GM23338 (cell line): ENCODE measurements at regions not wholly inside any gene's neighbourhood (a gene's known extent, or its start where the extent isn't known, plus 50 kb on each side); places are given as distances from the start of the nearest gene placed in this dataset.

Source experiments
- ATAC-seq: fragments of 200-7000 bp; cut with Tn5 transposase; 3 replicates; pipeline ENCODE4 v1.9.1; 2020
- DNase-seq: peaks from one replicate; pipeline ENCODE4 v3.0.0-alpha.2; 2015; ENCODE audit warnings: low spot score
- H2AFZ ChIP-seq: fragments of 200-600 bp; sonication (generic); 2 replicates; pipeline ENCODE4 v1.8.0; 2016; ENCODE audit warnings: antibody characterized with exemption, mild to moderate bottlenecking, moderate library complexity
- H3F3A ChIP-seq: fragments of 200-600 bp; sonication (generic); replicated peaks from 2 replicates; pipeline ENCODE4 v1.8.0; 2017; ENCODE audit warnings: antibody characterized with exemption, mixed run types, low read depth
- H3K27ac ChIP-seq: fragments of 200-600 bp; sonication (generic); 2 replicates; pipeline ENCODE4 v1.6.1; 2016; ENCODE audit warnings: low read depth
- H3K27me3 ChIP-seq: fragments of 200-600 bp; sonication (generic); 2 replicates; pipeline ENCODE4 v1.8.0; 2016; ENCODE audit warnings: mild to moderate bottlenecking, mixed run types, moderate library complexity; ENCODE audit not compliant: insufficient read depth
- H3K36me3 ChIP-seq: fragments of 200-600 bp; sonication (generic); 2 replicates; pipeline ENCODE4 v1.8.0; 2016; ENCODE audit warnings: mild to moderate bottlenecking; ENCODE audit not compliant: insufficient read depth
- H3K4me1 ChIP-seq: fragments of 200-600 bp; sonication (generic); 2 replicates; pipeline ENCODE4 v1.8.0; 2016; ENCODE audit warnings: mild to moderate bottlenecking, moderate library complexity; ENCODE audit not compliant: insufficient read depth
- H3K4me2 ChIP-seq: fragments of 200-600 bp; sonication (generic); 2 replicates; pipeline ENCODE4 v1.7.1; 2017; ENCODE audit warnings: mixed run types
- H3K4me3 ChIP-seq: fragments of 200-600 bp; sonication (generic); 2 replicates; pipeline ENCODE4 v1.6.1; 2016; ENCODE audit warnings: mixed run types
- H3K79me2 ChIP-seq: fragments of 200-600 bp; sonication (generic); replicated peaks from 2 replicates; pipeline ENCODE4 v1.8.0; 2017; ENCODE audit warnings: mild to moderate bottlenecking; ENCODE audit not compliant: insufficient read depth
- H3K9me2 ChIP-seq: fragments of 200-600 bp; sonication (generic); 2 replicates; pipeline ENCODE4 v1.8.0; 2017; ENCODE audit not compliant: insufficient read depth
- H4K20me1 ChIP-seq: fragments of 200-600 bp; sonication (generic); replicated peaks from 2 replicates; pipeline ENCODE4 v1.8.0; 2017; ENCODE audit warnings: mild to moderate bottlenecking; ENCODE audit not compliant: insufficient read depth
- H3K27ac Mint-ChIP-seq: 2 replicates; pipeline ENCODE4 v1.8.0; 2020; ENCODE audit warnings: inconsistent platforms, mild to moderate bottlenecking, moderate library complexity, mixed read lengths
- H3K27me3 Mint-ChIP-seq: 3 replicates; pipeline ENCODE4 v1.8.0; 2022; ENCODE audit warnings: low read depth, mild to moderate bottlenecking, moderate library complexity, mixed read lengths, inconsistent platforms; ENCODE audit not compliant: insufficient read depth, poor library complexity
- H3K36me3 Mint-ChIP-seq: 3 replicates; pipeline ENCODE4 v1.8.0; 2021; ENCODE audit warnings: low read depth, mild to moderate bottlenecking, inconsistent platforms, moderate library complexity, mixed read lengths
- H3K4me1 Mint-ChIP-seq: 3 replicates; pipeline ENCODE4 v1.8.0; 2020; ENCODE audit warnings: mild to moderate bottlenecking, inconsistent platforms, mixed read lengths
- H3K4me3 Mint-ChIP-seq: 3 replicates; pipeline ENCODE4 v1.8.0; 2021; ENCODE audit warnings: moderate library complexity, mild to moderate bottlenecking, inconsistent platforms, mixed read lengths
- H3K9me3 Mint-ChIP-seq: 3 replicates; pipeline ENCODE4 v1.8.0; 2020; ENCODE audit warnings: moderate library complexity, mild to moderate bottlenecking, inconsistent platforms, mixed read lengths
- CREB1 ChIP-seq: fragments of 250-450 bp; sonication (Bioruptor Pico); IDR thresholded peaks from 2 replicates; pipeline ENCODE4 v1.5.0; 2020; ENCODE audit warnings: low read depth, mild to moderate bottlenecking, moderate library complexity
- EZH2 ChIP-seq: fragments of 200-600 bp; sonication (generic); IDR thresholded peaks from one replicate; pipeline ENCODE4 v1.8.0; 2017; ENCODE audit warnings: antibody characterized with exemption, mild to moderate bottlenecking, low read depth; ENCODE audit not compliant: unreplicated experiment
- EZH2phosphoT487 ChIP-seq: fragments of 200-600 bp; sonication (generic); IDR thresholded peaks from one replicate; pipeline ENCODE4 v1.8.1; 2018; ENCODE audit warnings: antibody characterized with exemption; ENCODE audit not compliant: unreplicated experiment
- JUNB ChIP-seq: IDR thresholded peaks from one replicate; pipeline ENCODE4 v1.6.1; 2016; ENCODE audit warnings: antibody characterized with exemption; ENCODE audit not compliant: unreplicated experiment
- POLR2AphosphoS5 ChIP-seq: IDR thresholded peaks from 2 replicates; pipeline ENCODE4 v1.6.1; 2016; ENCODE audit warnings: antibody characterized with exemption, low read depth
- STAT1 ChIP-seq: IDR thresholded peaks from one replicate; pipeline ENCODE4 v1.6.1; 2016; ENCODE audit warnings: antibody characterized with exemption; ENCODE audit not compliant: unreplicated experiment
- TF ChIP-seq, protein P1 (sequence below): IDR thresholded peaks from one replicate; pipeline ENCODE4 v1.6.1; 2018; ENCODE audit warnings: antibody characterized with exemption; ENCODE audit not compliant: unreplicated experiment

DNA sequence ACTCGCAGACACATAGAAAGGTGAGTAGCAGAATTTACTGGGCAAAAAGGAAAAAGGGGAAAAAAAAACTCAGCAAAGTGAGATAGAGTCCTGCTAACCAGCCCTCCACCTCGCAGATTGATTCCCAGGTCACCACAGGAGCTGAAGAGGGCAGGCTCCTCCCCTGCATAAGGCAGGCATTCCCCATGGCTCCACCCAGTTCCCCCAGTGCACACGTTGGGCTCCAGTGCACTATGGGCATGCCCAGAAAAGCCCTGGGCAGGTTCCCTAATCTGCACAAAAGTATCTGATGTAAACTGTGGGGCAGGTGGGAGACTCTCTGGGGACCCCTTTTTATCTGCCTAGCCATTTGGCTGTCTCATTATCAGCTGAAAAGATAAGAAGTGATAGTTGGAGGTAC is 461.2 kb upstream of the TMEFF2 start:
- H3K4me1 ChIP-seq, result peaks cover 6% of the 10 kb centered on the region; the same call in 1 of the 2 replicates
- DNase-seq, result no peak
- Mint-ChIP-seq H3K4me3 (no peak overlapping the region), H3K27me3 (no peaks in the 10 kb centered on the region), H3K27ac (no peak overlapping the region), H3K4me1 (peaks cover 18% of the 10 kb centered on the region; the same call in 2 of the 3 replicates), H3K9me3 (peaks cover 7% of the 10 kb centered on the region), H3K36me3 (peaks cover 7% of the 10 kb centered on the region; the same call in 2 of the 3 replicates)
- TF ChIP-seq, protein P1, sequence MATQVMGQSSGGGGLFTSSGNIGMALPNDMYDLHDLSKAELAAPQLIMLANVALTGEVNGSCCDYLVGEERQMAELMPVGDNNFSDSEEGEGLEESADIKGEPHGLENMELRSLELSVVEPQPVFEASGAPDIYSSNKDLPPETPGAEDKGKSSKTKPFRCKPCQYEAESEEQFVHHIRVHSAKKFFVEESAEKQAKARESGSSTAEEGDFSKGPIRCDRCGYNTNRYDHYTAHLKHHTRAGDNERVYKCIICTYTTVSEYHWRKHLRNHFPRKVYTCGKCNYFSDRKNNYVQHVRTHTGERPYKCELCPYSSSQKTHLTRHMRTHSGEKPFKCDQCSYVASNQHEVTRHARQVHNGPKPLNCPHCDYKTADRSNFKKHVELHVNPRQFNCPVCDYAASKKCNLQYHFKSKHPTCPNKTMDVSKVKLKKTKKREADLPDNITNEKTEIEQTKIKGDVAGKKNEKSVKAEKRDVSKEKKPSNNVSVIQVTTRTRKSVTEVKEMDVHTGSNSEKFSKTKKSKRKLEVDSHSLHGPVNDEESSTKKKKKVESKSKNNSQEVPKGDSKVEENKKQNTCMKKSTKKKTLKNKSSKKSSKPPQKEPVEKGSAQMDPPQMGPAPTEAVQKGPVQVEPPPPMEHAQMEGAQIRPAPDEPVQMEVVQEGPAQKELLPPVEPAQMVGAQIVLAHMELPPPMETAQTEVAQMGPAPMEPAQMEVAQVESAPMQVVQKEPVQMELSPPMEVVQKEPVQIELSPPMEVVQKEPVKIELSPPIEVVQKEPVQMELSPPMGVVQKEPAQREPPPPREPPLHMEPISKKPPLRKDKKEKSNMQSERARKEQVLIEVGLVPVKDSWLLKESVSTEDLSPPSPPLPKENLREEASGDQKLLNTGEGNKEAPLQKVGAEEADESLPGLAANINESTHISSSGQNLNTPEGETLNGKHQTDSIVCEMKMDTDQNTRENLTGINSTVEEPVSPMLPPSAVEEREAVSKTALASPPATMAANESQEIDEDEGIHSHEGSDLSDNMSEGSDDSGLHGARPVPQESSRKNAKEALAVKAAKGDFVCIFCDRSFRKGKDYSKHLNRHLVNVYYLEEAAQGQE, result no peak
- H3K27me3 ChIP-seq, result no peaks in the 10 kb centered on the region
- H3K79me2 ChIP-seq, result no peaks in the 10 kb centered on the region
- no peak overlapping the region for H3K27ac ChIP-seq
- H2AFZ ChIP-seq, result 0 out of 2 replicates have a peak overlapping the region, but pooled peaks have one; percentile 16
- no peak overlapping the region for H3K4me3 ChIP-seq
- no peaks in the 10 kb centered on the region for H3K36me3 ChIP-seq
- no peak for ATAC-seq
- no peak overlapping the region for H3K4me2 ChIP-seq
- no peaks in the 10 kb centered on the region for H4K20me1 ChIP-seq
- H3K9me2 ChIP-seq, result peaks cover 4% of the 10 kb centered on the region; the same call in 1 of the 2 replicates
- H3F3A ChIP-seq, result no peaks in the 10 kb centered on the region

DNA sequence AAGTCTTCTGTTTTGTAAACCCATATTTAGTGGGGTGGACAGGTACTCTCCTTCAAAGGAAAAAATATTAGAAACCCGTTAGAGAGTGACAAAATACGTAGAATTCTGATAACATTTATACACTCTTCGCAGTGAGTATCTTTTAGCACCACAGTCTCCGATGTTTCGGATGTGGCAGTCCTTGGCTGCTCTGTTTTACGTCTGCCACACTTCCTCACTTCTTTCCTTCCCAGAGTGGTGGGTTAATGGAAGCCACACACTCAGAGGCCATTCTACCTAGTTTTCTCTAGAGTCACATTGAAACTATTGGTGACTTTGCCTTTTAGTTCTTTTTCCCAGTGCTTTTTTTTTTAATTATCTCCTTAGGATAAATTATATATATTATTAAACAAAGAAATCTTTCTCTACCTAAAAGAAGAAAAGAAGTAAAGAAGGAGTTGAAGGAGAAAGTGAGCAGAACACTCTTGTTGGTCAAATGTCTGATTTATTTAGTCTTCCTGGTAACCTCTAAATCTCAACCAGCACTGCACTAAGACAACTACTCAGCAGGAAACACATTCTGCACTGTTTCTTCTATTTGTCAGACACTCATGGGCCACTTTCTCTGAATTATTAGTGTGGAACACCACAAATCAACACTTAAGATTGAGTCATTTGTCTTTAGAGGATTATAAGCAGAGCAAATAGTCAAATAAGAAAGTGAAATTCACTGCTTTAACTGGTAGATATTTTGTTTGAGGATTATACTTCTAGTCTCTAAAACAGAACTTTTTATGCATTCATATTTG is 451.3 kb upstream of the TMEFF2 start:
- DNase-seq (no peak), ATAC-seq (no peak)
- Histone ChIP-seq H3K4me3 (no peak overlapping the region), H3K27me3 (no peaks in the 10 kb centered on the region), H2AFZ (no peak overlapping the region), H3K27ac (no peak overlapping the region), H3K9me2 (no peaks in the 10 kb centered on the region), H3K4me2 (no peak overlapping the region), H3F3A (no peaks in the 10 kb centered on the region), H4K20me1 (no peaks in the 10 kb centered on the region), H3K79me2 (no peaks in the 10 kb centered on the region), H3K4me1 (no peaks in the 10 kb centered on the region), H3K36me3 (no peaks in the 10 kb centered on the region)
- Mint-ChIP-seq H3K27ac (no peak overlapping the region), H3K4me1 (no peaks in the 10 kb centered on the region), H3K27me3 (no peaks in the 10 kb centered on the region), H3K9me3 (no peaks in the 10 kb centered on the region), H3K36me3 (no peaks in the 10 kb centered on the region), H3K4me3 (no peak overlapping the region)
- TF ChIP-seq EZH2phosphoT487, result no peak
- TF ChIP-seq JUNB, result no peak
- TF ChIP-seq CREB1, result no peak
- TF ChIP-seq STAT1, result no peak
- no peak for TF ChIP-seq POLR2AphosphoS5
- TF ChIP-seq EZH2, result no peak
